ENCODE measurements at regions not wholly inside any gene's neighbourhood (a gene's known extent, or its start where the extent isn't known, plus 50 kb on each side); places are given as distances from the start of the nearest gene placed in this dataset.

DNA sequence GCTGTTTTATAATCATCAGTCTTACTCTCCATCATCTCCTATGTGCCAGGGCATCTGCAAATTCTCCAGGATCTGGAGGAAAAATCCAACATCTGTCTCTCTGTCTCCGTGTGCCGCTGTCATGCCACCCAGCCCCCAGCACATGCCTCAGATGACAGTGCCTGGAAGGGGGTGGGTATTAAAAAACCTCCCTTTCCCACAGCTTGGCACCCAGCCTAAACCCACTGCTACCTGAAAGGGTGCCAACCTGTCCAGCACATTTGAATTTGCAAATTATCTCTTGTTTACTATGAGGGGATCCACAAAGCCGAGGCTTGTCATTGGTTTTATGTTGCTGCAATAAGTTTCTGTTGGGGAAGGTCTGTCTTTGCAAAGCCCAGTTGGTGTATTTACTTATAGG lies 73.1 kb downstream of the EMX2 start:
- TF ChIP-seq, protein P1, sequence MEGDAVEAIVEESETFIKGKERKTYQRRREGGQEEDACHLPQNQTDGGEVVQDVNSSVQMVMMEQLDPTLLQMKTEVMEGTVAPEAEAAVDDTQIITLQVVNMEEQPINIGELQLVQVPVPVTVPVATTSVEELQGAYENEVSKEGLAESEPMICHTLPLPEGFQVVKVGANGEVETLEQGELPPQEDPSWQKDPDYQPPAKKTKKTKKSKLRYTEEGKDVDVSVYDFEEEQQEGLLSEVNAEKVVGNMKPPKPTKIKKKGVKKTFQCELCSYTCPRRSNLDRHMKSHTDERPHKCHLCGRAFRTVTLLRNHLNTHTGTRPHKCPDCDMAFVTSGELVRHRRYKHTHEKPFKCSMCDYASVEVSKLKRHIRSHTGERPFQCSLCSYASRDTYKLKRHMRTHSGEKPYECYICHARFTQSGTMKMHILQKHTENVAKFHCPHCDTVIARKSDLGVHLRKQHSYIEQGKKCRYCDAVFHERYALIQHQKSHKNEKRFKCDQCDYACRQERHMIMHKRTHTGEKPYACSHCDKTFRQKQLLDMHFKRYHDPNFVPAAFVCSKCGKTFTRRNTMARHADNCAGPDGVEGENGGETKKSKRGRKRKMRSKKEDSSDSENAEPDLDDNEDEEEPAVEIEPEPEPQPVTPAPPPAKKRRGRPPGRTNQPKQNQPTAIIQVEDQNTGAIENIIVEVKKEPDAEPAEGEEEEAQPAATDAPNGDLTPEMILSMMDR (IDR thresholded peaks at IDR 0.05; ENCODE audit: insufficient read depth, low read depth, low read length) = no peak
- H3K4me3 ChIP-seq (ENCODE audit: low read depth, low read length) = no peak overlapping the region
- DNase-seq (ENCODE audit: low read depth) = no peak

- TF ChIP-seq, protein P1 (IDR thresholded peaks at IDR 0.05; ENCODE audit: insufficient read depth, low read depth, low read length) = no peak
- DNase-seq (ENCODE audit: low read depth) = no peak
- no peak overlapping the region for H3K4me3 ChIP-seq (ENCODE audit: low read depth, low read length)
These were observed 73.6 kb downstream of the EMX2 start for GRCh38 chr10:117616179-117616578.

GRCh38 chr10:117617086-117617485 lies 74.5 kb downstream of the EMX2 start:
- TF ChIP-seq, protein P1 (IDR thresholded peaks at IDR 0.05; ENCODE audit: insufficient read depth, low read depth, low read length) = no peak
- H3K4me3 ChIP-seq (ENCODE audit: low read depth, low read length) = no peak overlapping the region
- DNase-seq (ENCODE audit: low read depth) = no peak

DNA sequence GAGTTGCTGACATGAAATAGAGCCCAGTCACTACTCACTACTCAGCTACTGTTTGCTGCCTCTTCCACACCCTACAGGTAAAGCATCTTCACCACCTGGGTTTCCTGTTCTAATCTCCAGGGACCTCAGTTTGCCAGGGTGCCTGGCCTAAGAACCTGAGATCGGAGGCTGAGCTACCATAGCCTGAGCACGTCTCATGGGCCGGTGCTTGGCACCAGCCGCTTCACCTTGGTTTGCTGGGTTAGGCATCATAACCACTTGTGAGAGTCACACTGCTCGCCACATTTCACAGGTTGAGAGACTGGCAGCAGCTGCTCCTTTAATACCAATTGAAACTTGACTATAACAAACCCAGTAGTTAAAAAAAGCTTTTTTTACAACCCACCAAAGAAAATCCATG lies 75.1 kb downstream of the EMX2 start:
- no peak overlapping the region for H3K4me3 ChIP-seq (ENCODE audit: low read depth, low read length)
- TF ChIP-seq, protein P1 (IDR thresholded peaks at IDR 0.05; ENCODE audit: insufficient read depth, low read depth, low read length) = no peak
- DNase-seq (ENCODE audit: low read depth) = no peak

DNA sequence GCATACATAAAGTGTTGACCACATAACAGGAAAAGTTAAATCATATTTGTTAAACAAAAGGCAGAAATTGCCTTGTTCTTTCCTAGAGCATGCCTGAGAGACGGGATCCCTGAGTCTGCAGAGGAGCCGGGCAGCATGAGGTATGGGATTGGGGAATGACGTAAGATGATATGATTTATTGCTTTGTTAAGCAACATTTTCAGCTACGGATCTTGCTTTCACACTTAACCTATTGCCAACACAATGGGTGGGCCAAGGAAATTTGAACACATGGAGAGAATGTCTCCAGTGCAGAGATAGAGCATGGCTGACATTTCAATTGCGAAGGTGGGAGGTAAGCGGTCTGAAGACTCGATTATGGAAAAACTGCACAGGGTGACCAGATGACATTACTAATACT lies 76.7 kb downstream of the EMX2 start:
- TF ChIP-seq, protein P1 (IDR thresholded peaks at IDR 0.05; ENCODE audit: insufficient read depth, low read depth, low read length) = no peak
- H3K4me3 ChIP-seq (ENCODE audit: low read depth, low read length) = no peak overlapping the region
- peak; percentile 69 for DNase-seq (ENCODE audit: low read depth)

- H3K4me3 ChIP-seq (ENCODE audit: low read depth, low read length) = no peak overlapping the region
- DNase-seq (ENCODE audit: low read depth) = no peak
- TF ChIP-seq, protein P1 (IDR thresholded peaks at IDR 0.05; ENCODE audit: insufficient read depth, low read depth, low read length) = no peak
These were observed 77.3 kb downstream of the EMX2 start for GRCh38 chr10:117619707-117620405.

- no peak for DNase-seq (ENCODE audit: low read depth)
- H3K4me3 ChIP-seq (ENCODE audit: low read depth, low read length) = no peak overlapping the region
- TF ChIP-seq, protein P1 (IDR thresholded peaks at IDR 0.05; ENCODE audit: insufficient read depth, low read depth, low read length) = no peak
These were observed 78.7 kb downstream of the EMX2 start for GRCh38 chr10:117621196-117621595.

Data from fibroblast of villous mesenchyme (primary cell).